Epithelial cell of proximal tubule (primary cell): ENCODE measurements at regions not wholly inside any gene's neighbourhood (a gene's known extent, or its start where the extent isn't known, plus 50 kb on each side); places are given as distances from the start of the nearest gene placed in this dataset.

ENCODE experiments used
- DNase-seq: peaks from one replicate; pipeline ENCODE4 v3.0.0-alpha.2; 2011; ENCODE audit warnings: low read depth
- H3K4me3 ChIP-seq: 2 replicates; pipeline ENCODE4 v1.5.1; 2011; ENCODE audit warnings: low read depth, mild to moderate bottlenecking, low read length
- TF ChIP-seq, protein P1 (sequence below): conservative IDR thresholded peaks from 2 replicates; pipeline ENCODE4 v1.5.1; 2012; ENCODE audit warnings: low read depth, mild to moderate bottlenecking, low read length

- TF ChIP-seq, protein P1, sequence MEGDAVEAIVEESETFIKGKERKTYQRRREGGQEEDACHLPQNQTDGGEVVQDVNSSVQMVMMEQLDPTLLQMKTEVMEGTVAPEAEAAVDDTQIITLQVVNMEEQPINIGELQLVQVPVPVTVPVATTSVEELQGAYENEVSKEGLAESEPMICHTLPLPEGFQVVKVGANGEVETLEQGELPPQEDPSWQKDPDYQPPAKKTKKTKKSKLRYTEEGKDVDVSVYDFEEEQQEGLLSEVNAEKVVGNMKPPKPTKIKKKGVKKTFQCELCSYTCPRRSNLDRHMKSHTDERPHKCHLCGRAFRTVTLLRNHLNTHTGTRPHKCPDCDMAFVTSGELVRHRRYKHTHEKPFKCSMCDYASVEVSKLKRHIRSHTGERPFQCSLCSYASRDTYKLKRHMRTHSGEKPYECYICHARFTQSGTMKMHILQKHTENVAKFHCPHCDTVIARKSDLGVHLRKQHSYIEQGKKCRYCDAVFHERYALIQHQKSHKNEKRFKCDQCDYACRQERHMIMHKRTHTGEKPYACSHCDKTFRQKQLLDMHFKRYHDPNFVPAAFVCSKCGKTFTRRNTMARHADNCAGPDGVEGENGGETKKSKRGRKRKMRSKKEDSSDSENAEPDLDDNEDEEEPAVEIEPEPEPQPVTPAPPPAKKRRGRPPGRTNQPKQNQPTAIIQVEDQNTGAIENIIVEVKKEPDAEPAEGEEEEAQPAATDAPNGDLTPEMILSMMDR, result no peak
- H3K4me3 ChIP-seq, result no peak overlapping the region
- no peak for DNase-seq
These were observed 931.6 kb downstream of the BRD1 start for GRCh38 chr22:48895831-48896765.

DNA sequence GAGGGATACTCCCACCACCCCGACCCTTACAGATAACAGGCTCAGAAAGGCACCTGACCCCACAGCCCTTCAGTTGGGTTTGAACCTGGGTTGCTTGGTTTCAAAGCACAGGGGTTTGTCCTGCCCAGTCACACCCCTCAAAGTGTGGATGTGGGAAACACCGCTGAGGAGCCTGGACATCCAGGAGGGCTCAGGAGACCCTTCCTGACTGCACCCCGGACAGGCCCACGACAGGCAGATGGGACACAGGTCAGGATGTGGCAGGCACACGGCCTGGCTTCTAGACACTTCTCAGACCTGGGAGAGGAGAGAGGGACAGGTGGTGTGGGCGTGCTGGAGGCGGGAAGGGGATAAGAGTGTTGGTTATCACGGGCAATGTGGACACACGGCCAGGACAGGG lies 932.3 kb downstream of the BRD1 start:
- TF ChIP-seq, protein P1, result no peak
- no peak overlapping the region for H3K4me3 ChIP-seq
- DNase-seq, result no peak

GRCh38 chr22:48894804-48895250 lies 932.8 kb downstream of the BRD1 start:
- no peak for DNase-seq
- TF ChIP-seq, protein P1, result no peak
- no peak overlapping the region for H3K4me3 ChIP-seq

DNA sequence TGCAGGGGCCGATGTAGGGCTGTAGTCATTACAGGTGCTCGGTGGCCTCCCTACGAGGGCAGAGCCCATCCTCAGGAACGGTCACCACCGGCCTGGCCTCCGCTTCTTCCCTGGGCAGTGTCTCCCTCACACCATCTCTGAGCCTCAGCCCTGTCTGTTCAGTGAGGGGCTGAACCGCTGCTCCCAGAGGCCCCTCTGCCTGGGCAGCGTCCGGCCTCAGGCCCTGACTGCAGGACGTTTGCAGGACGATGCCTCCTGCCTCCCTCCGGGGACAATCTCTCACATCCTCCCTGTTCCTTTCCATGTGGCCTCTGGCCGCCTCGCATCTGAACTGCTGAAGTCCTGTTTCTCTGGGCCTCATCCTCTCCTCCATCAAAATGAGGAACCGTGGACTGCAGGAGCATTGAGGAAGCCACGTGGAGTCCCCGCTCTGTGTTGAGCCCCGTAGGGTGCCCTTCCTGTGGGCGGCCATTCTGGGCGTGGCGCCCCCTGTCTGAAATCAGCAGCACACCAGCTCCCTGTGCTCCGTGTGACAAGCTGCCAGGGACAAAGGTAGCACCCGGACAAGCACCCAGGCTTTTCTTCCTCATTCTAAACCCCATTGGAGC lies 933.5 kb downstream of the BRD1 start:
- DNase-seq, result no peak
- TF ChIP-seq, protein P1, result no peak
- H3K4me3 ChIP-seq, result no peak overlapping the region

GRCh38 chr22:48893288-48894063 lies 934.2 kb downstream of the BRD1 start:
- no peak overlapping the region for H3K4me3 ChIP-seq
- no peak for DNase-seq
- TF ChIP-seq, protein P1, result no peak

DNA sequence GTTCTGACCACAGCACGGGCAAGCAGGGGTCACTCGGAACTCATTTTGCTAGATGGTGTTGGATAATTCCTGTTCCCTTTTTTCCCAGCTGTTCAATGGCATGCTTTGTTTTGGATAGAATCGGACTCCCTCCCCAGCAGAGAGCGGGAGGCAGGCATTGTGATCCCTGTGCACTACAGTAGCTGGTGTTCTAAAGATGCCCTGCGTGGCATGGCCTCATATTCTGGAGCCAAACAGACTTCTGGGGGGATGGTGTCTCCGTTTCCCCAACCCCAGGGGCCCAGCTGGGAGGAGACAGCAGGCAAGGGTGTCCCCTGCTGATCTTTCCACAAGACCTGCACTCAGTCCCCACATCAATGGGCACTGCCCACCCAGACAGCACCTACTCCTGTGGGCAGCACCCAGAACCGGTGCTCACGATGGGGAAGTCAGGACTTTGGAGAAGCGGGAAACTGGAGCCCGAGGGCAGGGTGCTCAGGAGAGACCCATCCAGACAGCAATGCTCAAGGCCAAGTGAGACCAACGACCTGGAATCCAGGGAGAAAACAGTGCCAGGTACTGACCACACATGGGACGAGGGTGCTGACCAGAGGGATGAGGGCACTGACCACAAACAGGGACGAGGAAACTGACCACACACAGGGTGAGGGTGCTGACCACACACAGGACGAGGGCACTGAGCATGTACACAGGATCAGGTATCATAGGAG lies 934.9 kb downstream of the BRD1 start:
- no peak for DNase-seq
- TF ChIP-seq, protein P1, result no peak
- no peak overlapping the region for H3K4me3 ChIP-seq
